Gastrocnemius medialis (tissue), 4 donors: ENCODE measurements at regions not wholly inside any gene's neighbourhood (a gene's known extent, or its start where the extent isn't known, plus 50 kb on each side); places are given as distances from the start of the nearest gene placed in this dataset.

Experiments used
- POLR2A ChIP-seq, 2 donors: fragments of 450-650 bp; IDR thresholded peaks; one replicate each; pipeline ENCODE4 v1.6.1; 2017; ENCODE audit warnings: antibody characterized with exemption in 2 of 2, mild to moderate bottlenecking in 2 of 2, moderate library complexity in 2 of 2
- TF ChIP-seq, protein P1 (sequence below), 5 experiments: fragments of 450-650 bp in 3 of 5; fragments of 200-600 bp in 2 of 5; sonication (generic) in 2 of 5; IDR thresholded peaks in 4 of 5; conservative IDR thresholded peaks in 1 of 5; 1 replicate in 4 of 5; 2 replicates in 1 of 5; pipeline ENCODE4 v1.5.1; 2016 to 2019; ENCODE audit warnings: antibody characterized with exemption in 5 of 5, mild to moderate bottlenecking in 3 of 5, moderate library complexity in 3 of 5

DNA sequence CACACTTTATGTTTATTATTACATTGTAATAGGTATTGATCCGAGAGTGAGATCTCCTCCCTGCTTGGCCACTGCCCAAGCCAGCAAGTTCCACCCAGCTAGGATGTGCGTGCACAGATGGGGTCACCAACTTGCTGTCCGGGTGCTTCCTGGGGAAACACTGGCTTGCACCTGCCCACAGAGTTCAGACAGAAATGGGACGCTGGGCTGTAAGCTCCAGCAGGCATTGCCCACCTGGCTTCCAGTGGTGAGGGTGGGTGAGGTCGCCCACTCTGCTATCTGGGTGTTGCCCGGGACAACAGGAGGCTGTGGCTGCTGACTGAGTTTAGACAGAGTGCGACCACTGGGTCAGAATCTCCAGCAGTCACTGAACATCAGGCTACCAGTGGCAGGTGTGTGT lies 289.8 kb upstream of the ANO3 start:
- no peak for TF ChIP-seq POLR2A (IDR thresholded peaks at IDR 0.05)
- TF ChIP-seq, protein P1, sequence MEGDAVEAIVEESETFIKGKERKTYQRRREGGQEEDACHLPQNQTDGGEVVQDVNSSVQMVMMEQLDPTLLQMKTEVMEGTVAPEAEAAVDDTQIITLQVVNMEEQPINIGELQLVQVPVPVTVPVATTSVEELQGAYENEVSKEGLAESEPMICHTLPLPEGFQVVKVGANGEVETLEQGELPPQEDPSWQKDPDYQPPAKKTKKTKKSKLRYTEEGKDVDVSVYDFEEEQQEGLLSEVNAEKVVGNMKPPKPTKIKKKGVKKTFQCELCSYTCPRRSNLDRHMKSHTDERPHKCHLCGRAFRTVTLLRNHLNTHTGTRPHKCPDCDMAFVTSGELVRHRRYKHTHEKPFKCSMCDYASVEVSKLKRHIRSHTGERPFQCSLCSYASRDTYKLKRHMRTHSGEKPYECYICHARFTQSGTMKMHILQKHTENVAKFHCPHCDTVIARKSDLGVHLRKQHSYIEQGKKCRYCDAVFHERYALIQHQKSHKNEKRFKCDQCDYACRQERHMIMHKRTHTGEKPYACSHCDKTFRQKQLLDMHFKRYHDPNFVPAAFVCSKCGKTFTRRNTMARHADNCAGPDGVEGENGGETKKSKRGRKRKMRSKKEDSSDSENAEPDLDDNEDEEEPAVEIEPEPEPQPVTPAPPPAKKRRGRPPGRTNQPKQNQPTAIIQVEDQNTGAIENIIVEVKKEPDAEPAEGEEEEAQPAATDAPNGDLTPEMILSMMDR (IDR thresholded peaks at IDR 0.05 in 4 of 5, conservative IDR thresholded peaks at IDR 0.05 in 1 of 5) = no peak
